ENCODE measurements at regions not wholly inside any gene's neighbourhood (a gene's known extent, or its start where the extent isn't known, plus 50 kb on each side); places are given as distances from the start of the nearest gene placed in this dataset.

DNA sequence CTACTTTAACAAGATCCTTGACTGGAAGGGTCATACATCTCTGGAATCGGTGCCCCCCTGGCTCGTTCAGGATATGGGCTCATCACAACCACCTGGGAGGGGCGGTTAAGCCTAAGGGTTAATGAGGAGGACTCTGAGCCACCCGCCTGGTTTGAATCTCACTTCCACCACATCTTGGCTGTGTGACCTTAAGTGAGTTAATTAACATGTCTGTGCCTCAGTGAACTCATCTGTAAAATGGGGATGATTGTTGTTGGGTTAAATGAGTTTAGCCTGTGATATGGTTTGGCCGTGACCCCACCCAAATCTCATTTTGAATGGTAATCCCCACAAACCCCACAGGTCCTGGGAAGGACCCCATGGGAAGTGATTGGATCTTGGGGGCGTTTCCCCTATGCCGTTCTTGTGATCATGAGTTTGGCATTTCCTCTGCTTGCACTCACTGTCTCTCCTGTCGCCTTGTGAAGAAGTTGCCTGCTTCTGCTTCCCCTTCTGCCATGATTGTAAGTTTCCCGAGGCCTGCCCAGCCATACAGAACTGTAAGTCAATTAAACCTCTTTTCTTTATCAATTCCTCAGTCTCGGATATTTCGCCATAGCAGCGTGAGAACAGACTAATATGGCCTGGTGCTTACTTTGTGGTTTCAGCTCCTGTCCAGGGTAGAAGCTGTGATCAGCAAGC is 214.0 kb upstream of the CIBAR2 start:
- no peak overlapping the region for H3K4me3 ChIP-seq (ENCODE audit: low read depth, low read length)
- DNase-seq (ENCODE audit: low read depth), result no peak
- TF ChIP-seq, protein P1, sequence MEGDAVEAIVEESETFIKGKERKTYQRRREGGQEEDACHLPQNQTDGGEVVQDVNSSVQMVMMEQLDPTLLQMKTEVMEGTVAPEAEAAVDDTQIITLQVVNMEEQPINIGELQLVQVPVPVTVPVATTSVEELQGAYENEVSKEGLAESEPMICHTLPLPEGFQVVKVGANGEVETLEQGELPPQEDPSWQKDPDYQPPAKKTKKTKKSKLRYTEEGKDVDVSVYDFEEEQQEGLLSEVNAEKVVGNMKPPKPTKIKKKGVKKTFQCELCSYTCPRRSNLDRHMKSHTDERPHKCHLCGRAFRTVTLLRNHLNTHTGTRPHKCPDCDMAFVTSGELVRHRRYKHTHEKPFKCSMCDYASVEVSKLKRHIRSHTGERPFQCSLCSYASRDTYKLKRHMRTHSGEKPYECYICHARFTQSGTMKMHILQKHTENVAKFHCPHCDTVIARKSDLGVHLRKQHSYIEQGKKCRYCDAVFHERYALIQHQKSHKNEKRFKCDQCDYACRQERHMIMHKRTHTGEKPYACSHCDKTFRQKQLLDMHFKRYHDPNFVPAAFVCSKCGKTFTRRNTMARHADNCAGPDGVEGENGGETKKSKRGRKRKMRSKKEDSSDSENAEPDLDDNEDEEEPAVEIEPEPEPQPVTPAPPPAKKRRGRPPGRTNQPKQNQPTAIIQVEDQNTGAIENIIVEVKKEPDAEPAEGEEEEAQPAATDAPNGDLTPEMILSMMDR (IDR thresholded peaks at IDR 0.05; ENCODE audit: insufficient read depth, low read length), result no peak

DNA sequence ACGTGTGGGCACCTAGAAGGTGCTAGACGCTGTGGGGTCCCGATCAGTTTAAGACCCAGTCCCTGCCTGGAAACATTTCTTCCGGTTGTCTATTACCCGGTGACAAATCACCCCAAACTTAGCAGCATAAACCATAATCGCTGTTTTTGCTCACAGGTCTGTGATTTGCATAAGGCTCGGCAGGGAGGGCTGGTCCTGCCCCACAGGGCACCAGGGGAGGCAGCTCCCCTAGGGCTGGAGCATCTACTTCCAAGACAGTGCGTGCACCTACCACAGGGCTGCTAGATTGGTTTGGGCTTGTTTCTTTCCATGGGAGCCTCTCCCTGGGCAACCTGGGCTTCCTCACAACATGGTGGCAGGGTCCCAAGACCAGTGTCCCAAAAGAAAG is 214.5 kb upstream of the CIBAR2 start:
- no peak overlapping the region for H3K4me3 ChIP-seq (ENCODE audit: low read depth, low read length)
- no peak for DNase-seq (ENCODE audit: low read depth)
- TF ChIP-seq, protein P1 (IDR thresholded peaks at IDR 0.05; ENCODE audit: insufficient read depth, low read length), result no peak

DNA sequence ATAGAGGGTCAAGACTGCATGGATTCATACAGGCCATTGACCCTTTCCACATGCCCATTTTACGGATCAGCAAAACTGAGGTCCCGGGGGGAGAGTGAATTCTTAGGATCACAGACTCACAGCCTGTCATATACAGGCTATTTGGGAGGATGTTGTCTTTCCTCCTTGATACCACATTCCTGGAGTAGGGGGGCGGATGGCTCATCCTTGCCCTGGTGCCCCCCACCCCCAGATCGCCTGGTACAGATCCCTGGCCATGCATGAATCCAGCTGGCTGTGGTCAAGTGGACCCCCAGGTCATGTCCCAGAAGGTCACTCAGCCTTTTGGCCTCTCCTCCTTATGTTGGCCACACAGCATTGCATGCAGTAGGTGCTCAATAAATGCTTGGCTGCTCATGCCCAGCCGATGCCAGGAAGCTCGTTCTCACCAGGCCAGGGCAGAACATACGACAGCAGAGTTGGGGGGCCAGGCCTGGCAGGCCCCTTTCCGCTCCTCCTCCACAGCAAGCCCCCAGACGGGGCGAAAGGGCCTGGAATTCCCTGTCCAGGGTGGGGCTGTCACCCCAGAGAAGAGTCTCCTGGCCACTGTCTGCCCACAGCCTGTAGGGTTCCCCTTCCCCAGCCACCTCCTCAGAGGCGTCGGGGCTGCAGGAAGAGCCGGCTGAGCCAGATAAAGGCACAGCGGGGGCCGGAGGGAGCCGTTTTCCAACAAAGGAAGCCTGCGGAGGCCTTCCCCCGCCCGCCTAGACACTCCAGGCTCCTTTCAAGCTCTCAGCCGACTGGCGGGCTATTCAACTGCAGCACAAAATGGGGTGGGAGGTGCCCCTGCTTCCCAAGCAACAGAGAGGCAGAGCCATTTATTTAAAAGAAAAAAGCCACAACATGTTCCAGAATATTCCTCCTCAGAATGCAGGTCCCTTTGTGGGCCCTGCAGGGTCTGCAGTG is 215.7 kb upstream of the CIBAR2 start:
- DNase-seq (ENCODE audit: low read depth), result no peak
- H3K4me3 ChIP-seq (ENCODE audit: low read depth, low read length), result no peak overlapping the region
- TF ChIP-seq, protein P1 (IDR thresholded peaks at IDR 0.05; ENCODE audit: insufficient read depth, low read length), result no peak

DNA sequence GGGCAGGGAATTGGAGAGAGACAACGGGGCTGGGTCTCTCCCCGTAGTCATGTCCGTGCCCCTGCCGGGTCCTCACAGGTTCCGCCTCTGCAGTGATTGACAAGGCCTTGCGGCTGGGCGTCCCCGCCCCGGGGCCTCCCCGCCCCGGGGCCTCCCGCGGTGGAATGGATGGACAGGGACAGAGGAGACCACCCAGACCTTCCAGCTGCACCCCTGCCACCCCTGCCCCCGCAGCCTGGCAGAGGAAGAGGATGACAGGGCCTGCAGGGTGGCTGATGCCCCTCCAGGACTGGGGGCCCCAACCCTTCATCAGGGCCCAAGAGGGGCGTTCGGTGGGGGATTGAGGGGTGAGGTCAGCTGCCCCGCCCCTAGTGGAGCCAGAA is 216.4 kb upstream of the CIBAR2 start:
- TF ChIP-seq, protein P1 (IDR thresholded peaks at IDR 0.05; ENCODE audit: insufficient read depth, low read length), result no peak
- DNase-seq (ENCODE audit: low read depth), result no peak
- H3K4me3 ChIP-seq (ENCODE audit: low read depth, low read length), result no peak overlapping the region

DNA sequence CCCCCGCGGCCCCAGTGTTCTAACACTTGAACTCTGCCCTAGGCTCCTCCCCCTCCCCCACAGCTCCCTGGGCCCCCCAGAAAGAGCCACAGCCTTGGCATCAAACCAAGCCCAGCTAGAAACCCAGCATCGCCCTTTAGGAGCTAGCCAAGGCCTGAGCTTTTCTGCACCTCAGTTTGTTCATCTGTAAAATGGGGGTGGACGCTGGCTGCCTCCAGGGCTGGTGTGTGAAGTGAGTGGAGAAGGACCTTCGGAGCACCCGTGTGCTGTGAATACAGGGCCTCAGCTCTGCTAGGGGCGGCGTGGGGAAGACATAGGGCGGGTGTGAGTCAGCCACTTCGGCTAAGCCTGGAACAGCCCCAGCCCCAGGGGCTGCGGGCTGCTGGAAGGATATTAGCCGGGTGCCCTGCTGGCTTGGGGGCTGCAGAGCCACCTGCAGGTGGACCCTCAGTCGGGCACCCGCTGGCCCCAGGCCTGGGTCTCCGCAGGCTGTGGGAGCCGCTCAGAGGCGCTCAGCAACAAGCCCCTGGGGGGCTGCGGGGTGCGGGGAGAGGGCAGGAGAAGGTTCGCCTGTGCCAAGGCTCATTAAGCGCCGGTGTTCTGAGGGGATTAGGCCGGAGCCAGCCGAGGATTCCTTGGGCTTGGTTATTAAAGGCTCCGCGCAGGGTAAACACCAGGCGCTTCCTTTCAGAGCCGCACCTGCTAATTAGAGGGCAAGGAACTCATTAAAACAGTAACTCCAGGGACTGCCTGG is 217.0 kb upstream of the CIBAR2 start:
- H3K4me3 ChIP-seq (ENCODE audit: low read depth, low read length), result no peak overlapping the region
- TF ChIP-seq, protein P1 (IDR thresholded peaks at IDR 0.05; ENCODE audit: insufficient read depth, low read length), result no peak
- no peak for DNase-seq (ENCODE audit: low read depth)

DNA sequence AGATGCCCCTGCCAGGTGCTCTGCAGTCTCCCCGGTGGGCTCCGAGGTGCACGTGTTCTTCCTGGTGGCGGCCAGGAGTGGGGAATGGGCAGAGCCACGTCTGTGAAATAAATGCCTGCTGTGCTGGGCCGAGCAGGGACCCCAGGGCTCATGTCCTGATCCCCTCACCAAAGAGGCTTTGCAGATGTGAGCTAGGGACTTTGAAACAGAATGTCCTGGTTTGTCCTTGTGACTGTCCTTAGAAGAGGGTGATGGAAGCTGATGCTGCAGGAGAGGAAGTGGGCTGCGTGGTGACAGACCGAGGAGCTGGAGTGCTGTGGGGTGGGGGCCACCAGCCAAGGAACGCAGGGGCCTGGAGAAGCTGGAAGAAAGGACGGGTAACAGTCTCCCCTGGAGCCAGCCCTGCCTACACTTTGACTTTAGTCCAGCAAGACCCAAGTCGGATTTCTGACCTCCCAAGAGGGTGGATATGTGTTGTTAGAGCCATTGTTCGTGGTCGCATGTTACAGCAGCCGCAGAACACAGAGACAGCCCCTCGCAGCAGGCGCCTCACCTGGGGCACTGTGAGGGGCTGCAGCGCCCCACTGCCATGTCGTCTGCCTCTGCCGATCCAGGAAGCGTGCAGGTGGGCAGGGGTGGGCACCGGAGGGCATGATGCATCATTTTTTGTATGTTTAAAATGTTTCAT is 217.9 kb upstream of the CIBAR2 start:
- no peak overlapping the region for H3K4me3 ChIP-seq (ENCODE audit: low read depth, low read length)
- DNase-seq (ENCODE audit: low read depth), result no peak
- TF ChIP-seq, protein P1 (IDR thresholded peaks at IDR 0.05; ENCODE audit: insufficient read depth, low read length), result no peak

All from fibroblast of the aortic adventitia (primary cell).